ENCODE measurements at regions not wholly inside any gene's neighbourhood (a gene's known extent, or its start where the extent isn't known, plus 50 kb on each side); places are given as distances from the start of the nearest gene placed in this dataset.

GRCh38 chr6:128606611-128607010 lies 86.2 kb upstream of the PTPRK start:
- TF ChIP-seq CTCF (IDR thresholded peaks at IDR 0.05) (no peak), POLR2A (IDR thresholded peaks at IDR 0.05) (no peak)
- DNase-seq: no peak
- Histone ChIP-seq H3K27ac (peak overlapping the region in 2 of 4 donors; percentile 19 to 39), H3K27me3 (no peaks in the 10 kb centered on the region), H3K9me3 (no peaks in the 10 kb centered on the region), H3K4me1 (peaks cover 0 to 18% (median 0%) of the 10 kb centered on the region in 3 donors), H3K36me3 (no peaks in the 10 kb centered on the region), H3K4me3 (no peak overlapping the region)
- 84 to 85% methylated on average over 3 of the region's 3 CpGs for WGBS, 2 donors
- intact Hi-C loops (cut with DNase I): no loop called here

GRCh38 chr6:128605961-128606360 lies 85.6 kb upstream of the PTPRK start:
- peaks cover 0 to 25% (median 0%) of the 10 kb centered on the region in 3 donors for H3K4me1 ChIP-seq
- 14 to 43% methylated on average over 2 of the region's 2 CpGs for WGBS, 2 donors
- DNase-seq: no peak

GRCh38 chr6:128601060-128601459 lies 80.7 kb upstream of the PTPRK start:
- Histone ChIP-seq H3K27ac (no peak overlapping the region), H3K4me1 (peaks cover 0 to 66% (median 14%) of the 10 kb centered on the region in 3 donors), H3K27me3 (no peaks in the 10 kb centered on the region), H3K9me3 (no peaks in the 10 kb centered on the region), H3K36me3 (no peaks in the 10 kb centered on the region), H3K4me3 (no peak overlapping the region)
- intact Hi-C loops (cut with DNase I): no loop called here
- no peak for DNase-seq
- no peak for TF ChIP-seq POLR2A (IDR thresholded peaks at IDR 0.05)
- TF ChIP-seq CTCF (IDR thresholded peaks at IDR 0.05): no peak
- WGBS, 2 donors: 63 to 86% methylated on average over 4 of the region's 4 CpGs

More at GRCh38 chr6:128605961-128606360, 85.6 kb upstream of the PTPRK start:
- no peaks in the 10 kb centered on the region for H3K36me3 ChIP-seq
- intact Hi-C loops (cut with DNase I): no loop called here
- H3K9me3 ChIP-seq: no peaks in the 10 kb centered on the region
- H3K27ac ChIP-seq: peak overlapping the region in 3 of 4 donors; percentile 27 to 47 (median 40)
- TF ChIP-seq CTCF (IDR thresholded peaks at IDR 0.05) (no peak), POLR2A (IDR thresholded peaks at IDR 0.05) (no peak)
- no peaks in the 10 kb centered on the region for H3K27me3 ChIP-seq
- no peak overlapping the region for H3K4me3 ChIP-seq

- no peaks in the 10 kb centered on the region for H3K36me3 ChIP-seq
- no peak for DNase-seq
- H3K9me3 ChIP-seq: no peaks in the 10 kb centered on the region
- H3K27ac ChIP-seq: no peak overlapping the region
- TF ChIP-seq POLR2A (IDR thresholded peaks at IDR 0.05) (no peak), CTCF (IDR thresholded peaks at IDR 0.05) (no peak)
- intact Hi-C loops (cut with DNase I): no loop called here
- H3K4me1 ChIP-seq: peaks cover 0 to 66% (median 19%) of the 10 kb centered on the region in 3 donors
- H3K27me3 ChIP-seq: no peaks in the 10 kb centered on the region
- 36 to 42% methylated on average over 4 of the region's 4 CpGs for WGBS, 2 donors
- no peak overlapping the region for H3K4me3 ChIP-seq
Observed at GRCh38 chr6:128600397-128600951, 80.1 kb upstream of the PTPRK start.

GRCh38 chr6:128599036-128599435 lies 78.6 kb upstream of the PTPRK start:
- Histone ChIP-seq H3K9me3 (no peaks in the 10 kb centered on the region), H3K4me1 (peaks cover 0 to 68% (median 21%) of the 10 kb centered on the region in 3 donors), H3K27ac (peak overlapping the region in 2 of 4 donors; percentile 35 to 75), H3K27me3 (no peaks in the 10 kb centered on the region), H3K4me3 (no peak overlapping the region), H3K36me3 (no peaks in the 10 kb centered on the region)
- no peak for DNase-seq
- no peak for TF ChIP-seq POLR2A (IDR thresholded peaks at IDR 0.05)
- TF ChIP-seq CTCF (IDR thresholded peaks at IDR 0.05): no peak
- intact Hi-C loops (cut with DNase I): no loop called here
- 34 to 46% methylated on average over 2 of the region's 2 CpGs for WGBS, 2 donors

All from esophagus squamous epithelium (tissue), 5 donors.